NCI-H748 treated with DMSO at 0.1 percent for 48 hours (cell line): ENCODE measurements at regions not wholly inside any gene's neighbourhood (a gene's known extent, or its start where the extent isn't known, plus 50 kb on each side); places are given as distances from the start of the nearest gene placed in this dataset.
A peak's percentile ranks its signal among the peaks of the same experiment; 100 is the strongest.
"Not testable (repeated sequence)": the region's sequence is repeated elsewhere in the genome, so short reads cannot be mapped to it uniquely, and the experiment has no call there.

Source experiments
- DNase-seq: peaks from one replicate; lab custom pipeline; 2025; lab: John Stamatoyannopoulos, UW

DNA sequence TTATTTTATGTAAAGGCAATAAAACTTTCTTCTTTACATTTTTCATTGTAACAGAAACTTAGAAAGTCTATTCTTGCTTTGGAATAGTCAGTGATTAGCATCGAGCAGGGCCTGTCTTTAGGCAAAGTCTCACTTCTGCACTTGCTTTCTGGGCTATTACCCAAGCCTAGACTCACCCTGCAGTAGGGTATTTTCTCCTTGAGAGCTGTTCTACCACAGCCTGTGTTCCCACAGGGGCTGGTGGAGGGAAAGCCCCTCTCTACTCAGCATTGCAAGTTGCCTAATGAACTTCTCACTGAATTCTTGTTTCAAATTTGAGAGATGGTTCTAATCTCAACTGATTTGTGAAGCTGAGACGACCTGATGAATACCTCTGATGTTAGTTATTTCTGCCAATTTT is 111.7 kb upstream of the KLHL14 start:
- DNase-seq: no peak

DNA sequence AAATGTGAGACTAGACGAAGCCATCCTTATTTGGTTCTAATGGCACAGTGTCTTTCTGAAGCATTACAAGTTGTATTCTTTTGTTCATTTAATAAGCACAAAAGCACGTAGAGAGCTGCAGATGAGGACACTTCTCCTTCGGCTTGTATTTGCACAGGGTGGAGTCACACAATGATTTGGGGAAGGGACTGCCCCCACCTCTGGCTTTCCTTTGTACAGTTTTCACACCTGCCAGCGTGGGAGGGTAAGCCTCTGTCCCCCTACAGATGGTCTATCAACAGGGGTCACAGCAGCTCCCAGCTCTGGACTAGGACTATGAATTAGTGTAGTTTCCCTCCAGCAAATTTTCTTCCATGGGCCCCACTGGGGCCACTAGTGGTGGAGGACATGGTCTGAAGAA is 108.2 kb upstream of the KLHL14 start:
- DNase-seq: peak; percentile 95

DNA sequence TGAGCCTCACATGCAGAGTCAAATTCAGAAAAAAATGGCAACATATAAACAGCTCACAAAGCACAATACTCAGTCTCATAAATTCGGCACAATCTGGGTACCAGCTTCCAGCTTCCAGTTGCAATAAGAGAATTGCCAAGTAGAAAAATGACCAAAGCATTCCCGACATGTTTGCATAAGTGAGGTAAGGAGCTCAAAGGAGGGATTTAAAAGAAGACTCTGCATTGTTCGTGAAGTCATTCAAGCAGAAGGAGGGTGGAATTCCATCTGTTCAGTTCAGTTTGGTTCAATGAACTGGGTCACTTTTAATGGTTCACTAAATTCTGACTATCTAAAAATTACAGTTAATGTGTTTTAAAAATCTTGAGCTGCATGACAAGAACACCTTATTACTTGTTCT is 106.7 kb upstream of the KLHL14 start:
- DNase-seq: no peak

DNA sequence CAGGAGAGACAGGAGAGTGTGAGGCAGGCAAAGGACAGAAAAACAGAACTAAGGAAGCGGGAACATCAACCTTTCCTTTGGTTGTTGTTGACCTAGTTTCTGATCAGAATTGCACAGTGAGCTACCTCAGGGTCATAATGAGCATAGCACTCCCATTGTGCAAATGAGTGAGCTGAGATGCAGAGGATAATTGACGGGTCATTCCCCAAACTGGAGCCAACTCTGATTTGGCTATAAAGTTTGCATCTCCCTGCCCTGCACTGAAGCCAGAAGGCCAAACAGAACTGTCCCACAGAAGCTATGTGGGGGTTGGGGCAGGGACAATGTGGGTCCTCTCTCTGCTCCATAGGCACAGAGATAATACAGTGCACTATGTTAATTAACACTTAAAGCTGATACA is 105.6 kb upstream of the KLHL14 start:
- no peak for DNase-seq

DNA sequence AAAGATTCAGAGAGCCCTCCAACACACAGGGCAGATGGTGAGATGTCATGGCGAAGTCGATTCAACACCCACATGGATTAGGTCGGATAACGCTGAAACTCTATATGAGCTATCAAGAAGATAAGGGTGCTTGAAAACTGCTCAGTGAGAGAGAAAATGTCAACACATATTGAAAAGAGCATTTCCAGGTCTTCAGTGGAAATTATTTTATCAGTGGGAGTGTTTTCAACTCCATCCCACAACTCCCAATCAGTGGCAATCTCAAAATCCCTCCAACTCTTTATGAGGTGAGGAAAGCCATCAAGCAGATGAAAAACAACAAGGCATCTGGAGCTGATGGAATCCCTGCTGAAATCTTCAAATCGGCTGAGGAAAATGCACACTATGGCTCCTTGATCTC is 104.5 kb upstream of the KLHL14 start:
- no peak for DNase-seq

DNA sequence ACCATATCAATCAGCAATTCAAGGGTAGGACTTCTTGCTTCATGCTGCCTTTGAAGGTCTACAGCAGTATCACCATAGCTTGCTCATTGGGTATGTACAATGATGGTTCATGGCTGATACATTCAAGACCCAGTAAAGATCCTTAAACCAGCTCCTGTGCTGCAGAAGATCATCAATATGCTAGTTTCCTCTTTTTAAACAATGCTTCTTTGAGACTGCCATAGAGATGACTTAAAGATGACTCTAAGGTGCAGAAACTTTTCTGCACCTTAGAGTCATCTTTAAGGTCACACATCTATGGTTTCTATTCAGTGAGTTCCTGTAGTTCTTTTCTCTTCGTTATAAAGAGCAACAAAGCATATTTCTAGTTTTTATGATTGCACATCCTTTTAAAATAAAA is 102.8 kb upstream of the KLHL14 start:
- DNase-seq: no peak

DNA sequence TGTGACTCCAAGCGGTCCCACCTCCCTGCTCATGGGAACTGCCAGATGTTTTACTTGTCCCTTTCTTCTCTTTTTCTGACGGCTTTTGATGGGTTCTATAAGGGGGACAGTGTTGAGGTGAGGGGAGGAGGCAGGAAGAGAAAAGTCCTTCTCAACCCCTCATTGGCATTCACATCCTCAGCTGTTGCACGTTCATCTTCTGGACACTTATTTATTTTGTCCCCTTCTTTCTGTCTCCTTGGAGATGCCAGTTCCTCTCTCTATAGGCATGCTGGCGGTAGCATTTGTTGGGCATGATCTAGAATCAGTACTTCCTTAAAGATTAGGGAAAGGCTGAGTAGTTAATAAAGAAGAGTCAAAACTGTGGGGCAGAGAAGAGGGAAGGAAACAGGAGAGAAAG is 99.0 kb upstream of the KLHL14 start:
- DNase-seq: no peak

DNA sequence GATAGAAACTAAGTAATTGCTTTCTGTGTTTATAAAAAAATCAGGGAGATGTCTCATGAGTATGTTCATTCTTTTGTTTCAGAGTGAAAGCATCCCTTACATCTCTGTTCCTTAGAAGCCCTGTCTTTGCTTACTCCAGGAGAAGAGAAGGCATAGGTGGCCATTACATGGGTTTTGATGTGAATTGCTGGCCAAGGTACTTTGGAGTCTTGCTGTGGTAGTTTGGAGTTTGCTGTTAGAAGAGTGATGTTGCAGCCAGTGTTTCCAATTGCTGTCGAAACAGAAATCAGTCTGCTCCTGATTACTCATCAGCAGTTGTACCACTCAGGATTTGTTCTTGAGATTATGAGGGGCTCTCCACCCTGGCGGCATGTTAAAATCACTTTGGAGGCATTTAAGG is 97.8 kb upstream of the KLHL14 start:
- no peak for DNase-seq

DNA sequence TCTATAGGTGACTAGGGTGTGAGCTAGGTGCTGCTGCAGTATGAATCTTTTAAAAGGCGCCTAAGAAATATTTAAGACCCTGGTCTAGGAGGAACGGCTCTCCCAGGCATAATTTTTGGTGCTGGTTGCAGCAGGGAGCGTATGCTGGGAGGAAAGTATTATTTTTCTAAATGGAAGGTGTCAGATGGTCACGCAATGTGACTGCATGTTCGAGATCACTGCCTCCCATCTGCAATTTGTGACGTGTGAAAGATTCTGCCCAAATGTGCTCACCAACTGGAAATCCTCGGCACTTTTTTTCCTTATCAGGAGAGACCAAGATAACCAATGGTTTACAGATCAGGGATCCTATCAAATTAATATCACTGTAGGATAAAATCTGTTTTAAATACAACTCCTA is 95.6 kb upstream of the KLHL14 start:
- no peak for DNase-seq

DNA sequence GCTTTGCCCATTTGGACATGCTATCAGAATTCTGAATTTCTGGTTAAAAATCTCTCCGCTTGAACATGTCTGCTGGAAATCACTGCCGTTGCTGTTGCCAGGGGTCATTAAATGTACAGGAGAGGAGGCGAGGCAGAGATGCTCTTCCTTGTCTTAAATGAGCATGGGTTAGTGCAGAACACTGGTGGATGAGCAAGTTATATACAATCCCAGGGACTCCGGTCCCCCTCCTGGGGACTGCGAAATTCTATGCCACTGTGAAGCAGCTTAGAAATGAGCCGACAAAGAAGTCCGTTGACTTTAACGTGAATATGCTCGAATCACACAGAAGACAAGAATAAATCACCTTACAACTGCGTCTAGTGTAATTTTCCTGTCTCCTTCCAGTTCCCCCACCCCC is 95.1 kb upstream of the KLHL14 start:
- DNase-seq: no peak

DNA sequence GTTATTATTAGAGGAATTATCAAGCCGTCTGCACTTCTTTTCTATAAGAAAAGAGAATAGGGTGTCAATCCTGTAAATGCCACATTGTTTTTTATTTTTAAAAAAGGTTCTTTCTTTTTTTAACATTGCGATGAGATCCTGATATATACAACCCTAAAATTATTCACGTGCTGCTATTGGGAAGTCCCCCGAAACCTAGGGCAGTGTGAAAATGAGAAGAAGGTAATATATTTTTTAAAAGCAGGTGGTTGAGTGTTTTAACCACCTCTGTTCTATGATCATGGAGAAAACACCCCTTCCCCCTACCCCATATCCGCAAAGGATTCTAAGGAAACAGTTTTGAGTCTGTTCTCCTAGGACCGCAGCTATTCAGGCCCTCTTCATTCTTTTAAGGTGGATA is 94.5 kb upstream of the KLHL14 start:
- no peak for DNase-seq

DNA sequence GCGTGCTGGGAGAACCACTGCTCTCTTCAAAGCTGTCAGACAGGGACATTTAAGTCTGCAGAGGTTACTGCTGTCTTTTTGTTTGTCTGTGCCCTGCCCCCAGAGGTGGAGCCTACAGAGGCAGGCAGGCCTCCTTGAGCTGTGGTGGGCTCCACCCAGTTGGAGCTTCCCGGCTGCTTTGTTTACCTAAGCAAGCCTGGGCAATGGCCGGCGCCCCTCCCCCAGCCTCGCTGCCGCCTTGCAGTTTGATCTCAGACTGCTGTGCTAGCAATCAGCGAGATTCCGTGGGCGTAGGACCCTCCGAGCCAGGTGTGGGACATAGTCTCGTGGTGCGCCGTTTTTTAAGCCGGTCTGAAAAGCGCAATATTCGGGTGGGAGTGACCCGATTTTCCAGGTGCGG is 89.2 kb upstream of the KLHL14 start:
- DNase-seq: not testable (repeated sequence)

DNA sequence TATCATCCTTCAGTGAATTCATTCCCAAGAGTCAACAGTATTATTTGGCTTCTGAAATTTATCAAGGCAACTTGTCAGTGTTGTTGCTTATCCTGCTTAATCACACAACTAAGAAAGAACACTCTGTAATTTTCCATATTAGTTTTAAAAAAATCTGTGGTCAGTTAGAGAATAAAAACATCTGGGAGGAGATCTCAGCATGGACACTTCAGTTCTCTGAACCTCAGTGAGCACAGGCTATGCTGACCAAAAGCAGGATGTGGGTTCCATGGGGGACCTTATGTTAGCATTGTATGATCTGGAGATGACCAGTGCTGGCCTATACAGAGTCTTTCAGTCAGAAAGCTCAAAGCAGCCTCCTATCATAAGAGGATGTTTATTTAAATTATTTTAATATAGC is 79.1 kb upstream of the KLHL14 start:
- DNase-seq: no peak

DNA sequence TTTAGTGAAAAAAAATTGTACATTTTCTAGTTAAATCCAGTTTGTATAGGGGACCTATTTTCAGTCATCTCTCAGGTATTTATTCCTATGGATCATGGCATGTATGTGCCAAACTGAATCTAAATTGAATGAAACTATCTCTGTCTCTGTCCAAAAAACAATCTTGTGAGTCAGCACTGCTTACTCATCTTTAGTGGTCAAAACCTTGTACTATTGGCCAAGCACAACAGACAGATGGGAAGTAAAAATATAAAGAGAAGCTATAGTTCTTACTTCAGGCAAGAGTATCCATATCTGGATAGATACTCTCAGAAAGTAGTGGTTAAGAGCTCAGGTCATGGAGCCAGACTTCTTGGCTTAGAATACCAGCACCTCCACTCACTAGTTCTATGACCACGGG is 76.0 kb upstream of the KLHL14 start:
- DNase-seq: no peak

DNA sequence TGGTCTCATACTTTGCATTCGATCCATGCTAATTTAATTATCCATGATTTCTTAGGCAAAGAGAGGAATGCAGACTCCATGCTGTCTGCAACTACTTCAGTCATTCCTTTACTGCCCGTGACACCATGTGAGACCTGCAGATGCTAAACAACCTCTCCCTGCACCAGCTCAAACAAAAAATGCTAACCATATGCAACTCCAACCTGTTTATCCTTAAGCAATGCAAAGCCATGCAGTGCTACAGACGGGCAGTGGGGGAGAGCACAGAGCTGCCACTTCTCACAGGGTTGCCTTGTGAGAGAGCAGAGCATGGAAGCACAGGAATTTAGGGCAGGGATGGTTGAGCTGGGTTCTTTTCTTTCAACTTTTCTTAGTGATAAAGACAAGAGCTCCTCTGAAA is 74.9 kb upstream of the KLHL14 start:
- no peak for DNase-seq

DNA sequence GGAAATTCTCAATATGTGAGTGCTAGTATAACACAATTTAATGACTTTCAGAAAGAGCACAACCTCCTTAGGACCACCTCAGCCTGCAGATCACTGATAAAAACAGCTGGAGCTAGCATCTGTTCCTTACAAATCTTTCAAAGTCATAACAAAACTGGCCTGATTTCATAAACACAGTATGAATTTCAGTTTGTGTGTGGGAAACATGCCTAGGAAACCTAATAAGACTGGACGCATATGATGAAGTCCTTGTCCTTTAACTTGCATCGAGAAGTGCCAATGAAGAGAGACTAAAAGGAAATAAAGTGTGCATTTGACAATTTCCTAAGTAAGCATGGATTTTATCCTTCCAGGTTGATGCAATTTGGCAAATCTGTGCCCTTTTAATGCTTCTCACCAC is 74.1 kb upstream of the KLHL14 start:
- DNase-seq: no peak

DNA sequence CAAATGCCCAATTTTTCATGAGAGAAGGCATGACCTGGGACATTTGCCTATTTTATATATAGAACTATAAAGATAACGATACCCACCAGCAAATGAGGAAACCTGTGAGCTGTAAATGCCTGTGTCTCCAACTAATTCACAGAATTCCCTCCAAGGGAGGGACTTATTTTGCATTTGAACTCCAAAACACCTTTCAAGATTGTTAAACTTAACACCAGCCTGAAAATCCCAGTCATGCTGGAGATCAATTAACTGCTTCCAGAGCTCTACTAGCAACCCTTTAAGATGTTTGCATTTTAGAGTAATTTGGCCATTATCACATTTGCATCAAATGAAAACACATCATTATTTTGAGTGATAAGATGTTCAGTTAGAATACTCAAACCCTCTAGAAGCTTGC is 68.1 kb upstream of the KLHL14 start:
- DNase-seq: no peak

DNA sequence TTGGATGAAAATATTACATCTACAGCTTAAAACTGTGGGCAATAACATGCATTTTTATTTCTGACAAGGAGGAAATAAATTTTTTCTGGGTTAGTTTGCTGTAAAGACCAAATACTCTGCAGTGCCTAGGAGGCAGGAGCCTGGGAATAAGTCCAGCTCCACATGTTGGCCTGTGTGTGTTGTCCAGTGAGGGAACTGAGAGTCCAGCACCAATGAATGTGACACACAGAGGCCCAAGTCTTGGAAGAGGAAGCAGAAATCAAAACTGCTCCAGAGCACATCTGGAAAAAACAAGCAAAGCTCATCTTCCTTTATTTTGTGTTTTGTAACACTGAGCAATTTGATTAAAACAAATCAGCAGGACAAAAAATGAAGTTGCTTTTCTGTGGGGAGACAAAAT is 63.1 kb upstream of the KLHL14 start:
- DNase-seq: no peak

DNA sequence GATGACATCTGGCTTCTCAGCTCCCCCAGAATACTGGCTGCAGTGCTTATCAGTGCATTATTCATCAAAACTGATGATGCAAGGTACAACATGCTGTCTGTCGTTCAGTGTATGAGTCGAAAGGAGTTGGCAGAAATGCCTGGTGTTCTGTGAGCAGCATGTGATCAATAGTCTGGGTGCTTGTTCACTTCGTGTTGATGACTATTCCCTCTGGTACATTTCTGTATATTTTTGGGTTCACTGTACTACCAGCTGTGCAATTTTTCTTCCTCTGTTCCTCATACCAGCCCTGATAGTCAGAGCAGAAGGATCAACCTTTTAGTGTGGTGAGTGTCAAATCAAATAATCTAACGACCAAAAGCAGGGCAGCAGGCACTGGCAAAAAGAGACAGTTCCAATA is 59.0 kb upstream of the KLHL14 start:
- DNase-seq: no peak

DNA sequence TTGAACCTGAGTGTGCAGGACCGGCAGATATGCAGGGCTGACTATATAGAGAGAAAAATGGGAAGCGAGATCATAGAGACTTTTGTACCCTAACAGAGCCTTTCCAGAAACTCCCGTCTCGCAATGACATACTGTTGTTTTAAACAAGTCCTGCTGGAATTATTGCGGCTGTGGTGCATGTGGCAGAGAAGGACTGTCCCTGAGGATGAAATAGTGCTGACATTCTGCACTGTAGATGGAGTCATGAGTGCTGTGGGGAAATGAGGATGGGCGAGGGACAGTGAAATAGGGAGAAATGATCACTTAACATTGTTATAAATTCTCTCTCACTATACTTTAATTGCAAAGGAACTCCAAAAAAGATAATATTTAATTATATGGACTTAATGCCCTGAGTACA is 50.4 kb upstream of the KLHL14 start:
- DNase-seq: no peak
